ENCODE measurements at regions not wholly inside any gene's neighbourhood (a gene's known extent, or its start where the extent isn't known, plus 50 kb on each side); places are given as distances from the start of the nearest gene placed in this dataset.

DNA sequence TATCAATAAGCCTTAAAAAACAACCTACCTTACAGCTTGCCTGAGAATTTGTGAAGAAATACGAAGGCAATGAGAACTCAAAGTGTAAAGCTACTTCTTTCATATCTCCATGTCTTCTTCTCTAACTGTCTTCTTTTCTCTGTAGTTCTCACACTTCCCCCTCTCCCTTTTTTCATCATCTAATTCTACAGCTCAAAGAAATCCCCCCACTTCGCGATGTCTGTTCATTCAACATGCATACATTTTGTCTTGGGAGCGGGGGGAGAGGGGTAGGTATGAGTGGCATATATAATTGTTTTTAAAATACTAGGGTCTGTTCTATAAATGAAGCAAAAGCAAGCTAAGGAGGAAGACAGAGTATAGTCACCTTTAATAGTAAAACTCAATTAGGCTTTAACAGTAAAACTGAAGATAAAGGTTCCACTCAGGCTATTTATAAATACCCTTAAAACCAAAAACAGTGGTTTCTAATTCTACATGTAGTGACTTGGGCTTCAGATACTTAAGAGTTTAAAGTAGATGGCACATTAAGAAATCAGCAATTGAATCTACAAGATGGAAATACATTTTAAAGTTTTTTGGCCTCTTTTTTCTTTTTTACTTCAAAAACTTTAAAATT lies 106.9 kb downstream of the KLF12 start:
- Histone ChIP-seq H3K4me3 (no peak overlapping the region), H3K27me3 (no peaks in the 10 kb centered on the region), H3K27ac (no peak overlapping the region), H3K36me3 (no peaks in the 10 kb centered on the region), H3K9me3 (no peaks in the 10 kb centered on the region), H3K4me1 (ENCODE audit: insufficient read depth) (no peaks in the 10 kb centered on the region)
- intact Hi-C loops (cut with DNase I), result no loop called here
- WGBS, 3 donors, result 94 to 98% (median 98%) methylated on average over 4 of the region's 4 CpGs
- no peak for DNase-seq
- TF ChIP-seq EP300 (IDR thresholded peaks at IDR 0.05) (no peak), CTCF (IDR thresholded peaks at IDR 0.05) (no peak), POLR2A (IDR thresholded peaks at IDR 0.05) (no peak)

- TF ChIP-seq EP300 (IDR thresholded peaks at IDR 0.05) (no peak), CTCF (IDR thresholded peaks at IDR 0.05) (no peak), POLR2A (IDR thresholded peaks at IDR 0.05) (no peak)
- Histone ChIP-seq H3K27ac (no peak overlapping the region), H3K36me3 (no peaks in the 10 kb centered on the region), H3K4me1 (ENCODE audit: insufficient read depth) (no peaks in the 10 kb centered on the region), H3K9me3 (no peaks in the 10 kb centered on the region), H3K4me3 (no peak overlapping the region), H3K27me3 (no peaks in the 10 kb centered on the region)
- 74 to 77% (median 75%) methylated on average over 4 of the region's 4 CpGs for WGBS, 3 donors
- intact Hi-C loops (cut with DNase I), result no loop called here
- no peak for DNase-seq
Measured at GRCh38 chr13:74026753-74027152, 107.5 kb downstream of the KLF12 start.

DNA sequence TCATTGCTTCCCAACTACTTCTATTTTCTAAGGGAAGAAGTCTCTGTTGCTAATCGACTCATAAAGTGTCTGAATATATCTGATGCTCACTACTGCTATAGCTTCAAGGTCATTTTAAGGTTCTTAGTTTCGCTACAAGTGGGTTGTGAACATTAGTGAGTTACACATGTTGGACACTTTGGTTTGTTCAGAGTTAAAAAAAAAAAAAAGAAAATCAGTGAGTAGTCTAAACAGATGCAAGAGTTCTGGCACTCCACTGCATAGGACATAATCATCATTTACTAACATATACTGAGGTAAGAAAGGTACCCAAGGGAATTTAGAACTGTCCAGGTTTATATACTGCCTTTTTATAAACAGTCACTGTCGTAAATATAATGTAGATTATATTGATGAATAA lies 108.8 kb downstream of the KLF12 start:
- intact Hi-C loops (cut with DNase I), result no loop called here
- Histone ChIP-seq H3K27ac (no peak overlapping the region), H3K9me3 (no peaks in the 10 kb centered on the region), H3K4me3 (no peak overlapping the region), H3K4me1 (ENCODE audit: insufficient read depth) (no peaks in the 10 kb centered on the region), H3K36me3 (no peaks in the 10 kb centered on the region), H3K27me3 (no peaks in the 10 kb centered on the region)
- 71 to 87% (median 78%) methylated on average over 3 of the region's 3 CpGs for WGBS, 3 donors
- TF ChIP-seq EP300 (IDR thresholded peaks at IDR 0.05) (no peak), POLR2A (IDR thresholded peaks at IDR 0.05) (no peak), CTCF (IDR thresholded peaks at IDR 0.05) (no peak)
- no peak for DNase-seq

DNA sequence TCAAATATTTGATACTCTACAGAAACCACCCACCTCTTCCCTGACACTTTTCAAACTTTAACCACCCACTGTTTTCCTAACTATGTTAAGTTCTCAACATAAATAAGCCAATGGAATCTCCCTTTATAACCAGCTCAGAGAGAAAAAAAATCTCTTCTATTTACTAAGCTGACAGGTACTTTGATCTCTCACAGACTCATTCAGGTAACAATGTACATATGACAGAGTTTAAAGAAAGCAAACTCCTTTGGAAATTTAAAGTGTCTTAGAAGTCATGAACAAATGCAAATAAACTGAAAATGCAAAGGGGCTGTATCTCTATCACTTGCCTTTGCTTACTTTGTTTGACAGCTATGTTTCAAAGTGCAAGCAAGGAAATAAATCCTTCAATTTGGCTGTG lies 109.3 kb downstream of the KLF12 start:
- intact Hi-C loops (cut with DNase I), result no loop called here

More for the DNA sequence above, 109.3 kb downstream of the KLF12 start:
- Histone ChIP-seq H3K27me3 (no peaks in the 10 kb centered on the region), H3K4me1 (ENCODE audit: insufficient read depth) (no peaks in the 10 kb centered on the region), H3K9me3 (no peaks in the 10 kb centered on the region), H3K27ac (no peak overlapping the region), H3K4me3 (no peak overlapping the region), H3K36me3 (no peaks in the 10 kb centered on the region)
- no peak for DNase-seq
- TF ChIP-seq CTCF (IDR thresholded peaks at IDR 0.05), result no peak
- TF ChIP-seq EP300 (IDR thresholded peaks at IDR 0.05), result no peak
- TF ChIP-seq POLR2A (IDR thresholded peaks at IDR 0.05), result no peak

Data from ovary (tissue), 7 donors.